Fibroblast of gingiva (primary cell): ENCODE measurements at regions not wholly inside any gene's neighbourhood (a gene's known extent, or its start where the extent isn't known, plus 50 kb on each side); places are given as distances from the start of the nearest gene placed in this dataset.
A peak's percentile ranks its signal among the peaks of the same experiment; 100 is the strongest.
"Not testable (repeated sequence)": the region's sequence is repeated elsewhere in the genome, so short reads cannot be mapped to it uniquely, and the experiment has no call there.

Source experiments
- DNase-seq: peaks from one replicate; pipeline ENCODE4 v3.0.0-alpha.2; 2011; ENCODE audit warnings: low read depth

- no peak for DNase-seq
Measured at GRCh38 chr12:114858388-114859146, 174.6 kb upstream of the TBX3 start.

- no peak for DNase-seq
Measured at GRCh38 chr12:114855678-114856077, 171.7 kb upstream of the TBX3 start.

GRCh38 chr12:114852976-114853529, 169.1 kb upstream of the TBX3 start:
- DNase-seq: peak; percentile 66

- no peak for DNase-seq
Measured at GRCh38 chr12:114851981-114852380, 168.0 kb upstream of the TBX3 start.

GRCh38 chr12:114850661-114851275, 166.8 kb upstream of the TBX3 start:
- no peak for DNase-seq

GRCh38 chr12:114848666-114849065, 164.7 kb upstream of the TBX3 start:
- DNase-seq: peak; percentile 96

GRCh38 chr12:114847441-114848035, 163.6 kb upstream of the TBX3 start:
- DNase-seq: no peak

GRCh38 chr12:114846771-114847170, 162.8 kb upstream of the TBX3 start:
- no peak for DNase-seq

- no peak for DNase-seq
Measured at GRCh38 chr12:114841557-114842251, 157.7 kb upstream of the TBX3 start.

GRCh38 chr12:114838480-114838879, 154.5 kb upstream of the TBX3 start:
- no peak for DNase-seq

GRCh38 chr12:114836609-114837008, 152.6 kb upstream of the TBX3 start:
- DNase-seq: no peak

- peak; percentile 49 for DNase-seq
Measured at GRCh38 chr12:114835031-114835430, 151.1 kb upstream of the TBX3 start.

GRCh38 chr12:114834621-114835020, 150.6 kb upstream of the TBX3 start:
- no peak for DNase-seq

- no peak for DNase-seq
Measured at GRCh38 chr12:114829833-114830232, 145.9 kb upstream of the TBX3 start.

GRCh38 chr12:114829244-114829643, 145.3 kb upstream of the TBX3 start:
- DNase-seq: not testable (repeated sequence)

GRCh38 chr12:114827461-114827860, 143.5 kb upstream of the TBX3 start:
- DNase-seq: no peak

GRCh38 chr12:114826244-114826643, 142.3 kb upstream of the TBX3 start:
- DNase-seq: no peak

GRCh38 chr12:114823724-114824123, 139.7 kb upstream of the TBX3 start:
- DNase-seq: no peak

GRCh38 chr12:114821570-114821969, 137.6 kb upstream of the TBX3 start:
- DNase-seq: no peak

- DNase-seq: no peak
Measured at GRCh38 chr12:114820796-114821195, 136.8 kb upstream of the TBX3 start.

- no peak for DNase-seq
Measured at GRCh38 chr12:114817571-114818425, 133.8 kb upstream of the TBX3 start.
